ENCODE measurements at regions not wholly inside any gene's neighbourhood (a gene's known extent, or its start where the extent isn't known, plus 50 kb on each side); places are given as distances from the start of the nearest gene placed in this dataset.
"Not testable (repeated sequence)": the region's sequence is repeated elsewhere in the genome, so short reads cannot be mapped to it uniquely, and the experiment has no call there.

DNA sequence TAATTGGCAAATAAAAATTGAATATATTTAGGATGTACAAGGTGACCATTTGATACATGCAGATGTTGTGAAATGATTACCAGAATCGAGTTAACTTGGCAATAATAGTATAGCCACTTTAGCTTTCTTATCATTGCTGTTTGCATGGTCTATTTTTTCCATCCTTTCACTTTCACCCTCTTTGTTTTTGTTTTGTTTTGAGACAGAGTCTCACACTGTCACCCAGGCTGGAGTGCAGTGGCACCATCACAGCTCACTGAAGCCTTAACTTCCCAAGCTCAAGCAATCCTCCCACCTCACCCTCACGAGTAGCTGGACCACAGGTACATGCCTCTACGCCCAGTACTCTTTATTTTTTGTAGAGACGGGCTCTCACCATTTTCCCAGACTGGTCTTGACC, 218.6 kb upstream of the ADGRL3 start:
- TF ChIP-seq POLR2AphosphoS5 (IDR thresholded peaks at IDR 0.05) (no peak), POLR2A (IDR thresholded peaks at IDR 0.05) (no peak), EP300 (IDR thresholded peaks at IDR 0.05) (no peak)
- TF ChIP-seq, protein P1, sequence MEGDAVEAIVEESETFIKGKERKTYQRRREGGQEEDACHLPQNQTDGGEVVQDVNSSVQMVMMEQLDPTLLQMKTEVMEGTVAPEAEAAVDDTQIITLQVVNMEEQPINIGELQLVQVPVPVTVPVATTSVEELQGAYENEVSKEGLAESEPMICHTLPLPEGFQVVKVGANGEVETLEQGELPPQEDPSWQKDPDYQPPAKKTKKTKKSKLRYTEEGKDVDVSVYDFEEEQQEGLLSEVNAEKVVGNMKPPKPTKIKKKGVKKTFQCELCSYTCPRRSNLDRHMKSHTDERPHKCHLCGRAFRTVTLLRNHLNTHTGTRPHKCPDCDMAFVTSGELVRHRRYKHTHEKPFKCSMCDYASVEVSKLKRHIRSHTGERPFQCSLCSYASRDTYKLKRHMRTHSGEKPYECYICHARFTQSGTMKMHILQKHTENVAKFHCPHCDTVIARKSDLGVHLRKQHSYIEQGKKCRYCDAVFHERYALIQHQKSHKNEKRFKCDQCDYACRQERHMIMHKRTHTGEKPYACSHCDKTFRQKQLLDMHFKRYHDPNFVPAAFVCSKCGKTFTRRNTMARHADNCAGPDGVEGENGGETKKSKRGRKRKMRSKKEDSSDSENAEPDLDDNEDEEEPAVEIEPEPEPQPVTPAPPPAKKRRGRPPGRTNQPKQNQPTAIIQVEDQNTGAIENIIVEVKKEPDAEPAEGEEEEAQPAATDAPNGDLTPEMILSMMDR (IDR thresholded peaks at IDR 0.05) = no peak
- Histone ChIP-seq H3K27me3 (no peaks in the 10 kb centered on the region), H3K9me3 (peaks cover 0 to 3% (median 0%) of the 10 kb centered on the region in 4 donors), H3K4me1 (no peaks in the 10 kb centered on the region), H3K36me3 (no peaks in the 10 kb centered on the region), H3K27ac (no peak overlapping the region), H3K4me3 (no peak overlapping the region)
- intact Hi-C loops (cut with DNase I) = no loop called here
- WGBS, 2 donors = 60 to 74% methylated on average over 4 of the region's 4 CpGs
- DNase-seq = no peak

DNA sequence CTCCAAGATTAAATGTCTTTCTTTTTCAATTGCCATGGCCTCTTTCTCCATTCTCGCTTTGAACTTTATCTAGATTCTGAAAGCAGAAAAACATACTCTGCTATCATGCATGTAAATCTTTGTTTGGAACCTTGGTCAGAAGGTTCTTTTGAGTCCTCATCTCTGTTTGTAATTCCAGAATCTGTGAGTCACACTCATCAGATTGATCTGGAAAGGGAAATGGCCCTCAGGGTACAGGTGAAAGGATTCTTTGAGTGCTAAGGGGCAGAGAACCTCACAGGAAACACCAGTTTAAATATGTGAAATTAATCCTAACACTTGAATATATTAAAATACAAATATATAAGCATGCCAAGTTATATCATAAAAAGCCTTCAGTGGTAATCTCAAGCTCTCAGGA, 211.0 kb upstream of the ADGRL3 start:
- H3K36me3 ChIP-seq = no peaks in the 10 kb centered on the region
- H3K27me3 ChIP-seq = no peaks in the 10 kb centered on the region
- no peak for TF ChIP-seq POLR2AphosphoS5 (IDR thresholded peaks at IDR 0.05)
- H3K4me1 ChIP-seq = no peaks in the 10 kb centered on the region
- H3K27ac ChIP-seq = no peak overlapping the region
- H3K9me3 ChIP-seq = peaks cover 0 to 5% (median 1%) of the 10 kb centered on the region in 4 donors
- DNase-seq = no peak
- WGBS, 2 donors = 87 to 88% methylated on average over 1 of the region's 1 CpG
- H3K4me3 ChIP-seq = no peak overlapping the region
- intact Hi-C loops (cut with DNase I) = no loop called here

DNA sequence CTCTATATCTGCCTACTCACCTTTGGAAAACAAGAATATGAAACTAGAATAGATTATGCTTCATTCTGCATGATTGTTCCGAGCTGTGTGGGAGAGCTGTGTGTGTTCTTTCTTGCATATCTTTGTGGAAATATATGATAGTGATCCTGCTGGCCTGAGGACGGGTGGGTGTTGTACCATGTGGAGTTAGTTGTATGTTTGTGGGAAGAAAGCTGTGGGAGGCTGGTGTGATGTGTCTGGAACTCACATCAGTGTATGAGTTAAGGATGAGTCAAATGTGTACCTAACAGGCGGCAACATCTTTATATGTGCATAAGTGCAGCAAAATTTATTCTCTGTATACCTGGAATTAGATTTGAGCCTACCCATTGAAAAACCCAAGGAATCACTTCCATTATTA, 208.1 kb upstream of the ADGRL3 start:
- no peak overlapping the region for H3K4me3 ChIP-seq
- WGBS, 2 donors = 76 to 84% methylated on average over 3 of the region's 3 CpGs
- no peak overlapping the region for H3K27ac ChIP-seq
- TF ChIP-seq EP300 (IDR thresholded peaks at IDR 0.05) (no peak), POLR2A (IDR thresholded peaks at IDR 0.05) (no peak), POLR2AphosphoS5 (IDR thresholded peaks at IDR 0.05) (no peak)
- TF ChIP-seq, protein P1 (IDR thresholded peaks at IDR 0.05) = no peak
- no peaks in the 10 kb centered on the region for H3K4me1 ChIP-seq
- H3K9me3 ChIP-seq = peaks cover 0 to 5% (median 0%) of the 10 kb centered on the region in 4 donors
- intact Hi-C loops (cut with DNase I) = no loop called here
- H3K27me3 ChIP-seq = no peaks in the 10 kb centered on the region
- no peak for DNase-seq
- no peaks in the 10 kb centered on the region for H3K36me3 ChIP-seq

DNA sequence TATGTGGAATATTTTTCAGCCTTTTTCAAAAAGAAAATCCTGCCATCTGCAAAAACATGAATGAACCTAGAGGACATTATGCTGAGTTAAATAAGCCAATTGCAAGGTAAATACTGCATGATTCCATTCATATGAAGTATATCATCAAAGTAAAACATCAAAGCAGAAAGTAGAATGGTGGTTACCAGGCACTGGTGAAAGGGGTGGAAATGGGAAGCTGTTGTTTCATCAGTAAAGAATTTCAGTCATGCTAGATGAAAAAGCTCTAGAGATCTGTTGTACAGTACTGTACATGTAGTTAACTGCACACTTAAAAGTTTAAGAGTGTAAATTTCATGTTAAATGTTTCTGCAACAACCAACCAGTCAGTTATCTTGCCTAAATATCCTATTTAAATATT, 196.8 kb upstream of the ADGRL3 start:
- Histone ChIP-seq H3K27me3 (no peaks in the 10 kb centered on the region), H3K4me3 (no peak overlapping the region), H3K36me3 (no peaks in the 10 kb centered on the region), H3K4me1 (no peaks in the 10 kb centered on the region), H3K9me3 (peaks cover 0 to 6% (median 3%) of the 10 kb centered on the region in 4 donors), H3K27ac (no peak overlapping the region)
- intact Hi-C loops (cut with DNase I) = no loop called here
- TF ChIP-seq POLR2AphosphoS5 (IDR thresholded peaks at IDR 0.05) (no peak), EP300 (IDR thresholded peaks at IDR 0.05) (no peak), POLR2A (IDR thresholded peaks at IDR 0.05) (no peak)
- TF ChIP-seq, protein P1 (IDR thresholded peaks at IDR 0.05) = no peak
- DNase-seq = no peak

DNA sequence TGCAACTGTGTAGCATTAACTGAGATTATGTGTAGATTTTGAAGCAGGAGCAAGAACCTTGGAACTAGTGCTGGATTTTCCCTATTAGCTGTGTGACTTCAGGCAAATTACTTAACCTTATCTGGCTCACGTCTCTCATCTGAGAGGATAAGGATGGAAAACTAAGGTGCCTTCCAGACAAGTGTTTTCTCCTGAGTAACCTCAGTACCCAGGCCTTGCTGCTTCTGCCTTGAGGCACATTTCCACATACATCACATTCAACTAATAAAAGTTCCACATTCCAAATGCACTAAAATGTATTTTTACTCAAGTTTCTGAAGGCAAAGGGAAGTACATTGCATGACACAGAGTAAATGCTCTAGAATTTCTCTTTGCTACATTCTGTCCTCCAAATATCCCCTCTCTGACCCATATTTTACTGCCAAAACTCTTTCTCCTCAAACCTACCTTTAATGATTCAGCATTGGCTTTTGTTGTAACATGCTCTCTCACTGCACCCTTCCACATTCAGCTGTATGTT, 195.4 kb upstream of the ADGRL3 start:
- intact Hi-C loops (cut with DNase I) = no loop called here
- Histone ChIP-seq H3K27ac (no peak overlapping the region), H3K36me3 (no peaks in the 10 kb centered on the region), H3K27me3 (no peaks in the 10 kb centered on the region), H3K4me1 (no peaks in the 10 kb centered on the region), H3K4me3 (no peak overlapping the region), H3K9me3 (peaks cover 0 to 3% (median 2%) of the 10 kb centered on the region in 4 donors)
- no peak for TF ChIP-seq POLR2A (IDR thresholded peaks at IDR 0.05)
- 61 to 68% methylated on average over 1 of the region's 1 CpG for WGBS, 2 donors
- no peak for DNase-seq

DNA sequence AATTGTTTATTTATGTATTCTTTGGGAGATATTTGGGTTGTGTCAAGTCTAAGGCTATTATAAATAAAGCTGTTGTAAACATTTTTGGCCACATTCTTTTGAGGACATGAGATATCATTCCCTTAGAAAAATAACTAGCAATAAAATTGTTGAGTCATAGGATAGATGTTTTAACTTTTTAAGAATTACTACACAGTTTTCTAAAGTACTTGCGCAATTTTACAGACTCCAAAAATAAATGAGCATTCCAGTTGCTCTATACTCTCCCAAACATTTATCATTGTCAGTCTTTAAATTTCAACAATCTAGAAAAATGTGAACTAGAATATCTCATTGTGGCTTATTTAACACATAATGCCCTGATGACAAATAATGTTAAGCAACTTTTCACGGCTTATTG, 189.1 kb upstream of the ADGRL3 start:
- Histone ChIP-seq H3K4me3 (no peak overlapping the region), H3K9me3 (no peaks in the 10 kb centered on the region), H3K4me1 (no peaks in the 10 kb centered on the region), H3K36me3 (no peaks in the 10 kb centered on the region), H3K27ac (no peak overlapping the region), H3K27me3 (no peaks in the 10 kb centered on the region)
- no peak for TF ChIP-seq POLR2AphosphoS5 (IDR thresholded peaks at IDR 0.05)
- no peak for TF ChIP-seq EP300 (IDR thresholded peaks at IDR 0.05)
- TF ChIP-seq POLR2A (IDR thresholded peaks at IDR 0.05) = no peak
- 85 to 94% methylated on average over 2 of the region's 2 CpGs for WGBS, 2 donors
- intact Hi-C loops (cut with DNase I) = no loop called here
- DNase-seq = no peak

DNA sequence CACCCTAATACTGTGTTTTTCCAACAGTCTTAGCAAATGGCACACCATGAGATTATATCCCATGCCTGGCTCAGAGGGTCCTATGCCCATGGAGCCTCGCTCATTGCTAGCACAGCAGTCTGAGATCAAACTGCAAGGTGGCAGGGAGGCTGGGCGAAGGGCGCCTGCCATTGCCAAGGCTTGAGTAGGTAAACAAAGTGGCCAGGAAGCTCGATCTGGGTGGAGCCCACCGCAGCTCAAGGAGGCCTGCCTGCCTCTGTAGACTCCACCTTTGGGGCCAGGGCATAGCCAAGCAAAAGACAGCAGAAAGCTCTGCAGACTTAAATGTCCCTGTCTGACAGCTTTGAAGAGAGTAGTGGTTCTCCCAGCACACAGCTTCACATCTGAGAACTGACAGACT, 188.2 kb upstream of the ADGRL3 start:
- WGBS, 2 donors = 80 to 90% methylated on average over 5 of the region's 5 CpGs
- H3K4me3 ChIP-seq; intact Hi-C loops (cut with DNase I); H3K9me3 ChIP-seq; H3K27me3 ChIP-seq; H3K27ac ChIP-seq; H3K4me1 ChIP-seq; DNase-seq; H3K36me3 ChIP-seq: not testable (repeated sequence)

Measured in sigmoid colon (tissue), 6 donors.